ENCODE measurements at regions not wholly inside any gene's neighbourhood (a gene's known extent, or its start where the extent isn't known, plus 50 kb on each side); places are given as distances from the start of the nearest gene placed in this dataset.
"Not testable (repeated sequence)": the region's sequence is repeated elsewhere in the genome, so short reads cannot be mapped to it uniquely, and the experiment has no call there.

DNA sequence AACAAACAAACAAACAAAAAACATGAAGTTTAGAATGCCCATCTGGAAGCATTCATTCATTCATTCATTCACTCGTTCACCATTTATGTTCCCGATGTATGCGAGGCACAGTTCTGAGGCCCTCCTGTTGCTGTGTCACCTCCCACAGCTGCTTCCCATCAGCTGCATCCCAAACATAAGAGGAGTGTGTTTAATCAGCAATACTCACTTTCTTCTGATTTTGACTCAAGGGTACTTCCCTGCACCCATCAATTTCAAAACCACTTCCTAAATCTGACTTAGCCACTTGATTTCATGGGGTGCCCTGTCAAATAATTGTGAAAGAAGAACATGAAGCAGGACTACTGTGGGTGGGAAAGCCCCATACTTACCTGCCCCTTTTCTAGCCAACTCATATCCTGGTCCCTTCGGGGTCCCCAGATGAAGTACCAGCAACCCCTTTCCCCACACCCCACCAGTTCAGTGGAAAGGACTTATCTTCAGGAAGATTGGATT lies 128.0 kb upstream of the IL12B start:
- DNase-seq = no peak

DNA sequence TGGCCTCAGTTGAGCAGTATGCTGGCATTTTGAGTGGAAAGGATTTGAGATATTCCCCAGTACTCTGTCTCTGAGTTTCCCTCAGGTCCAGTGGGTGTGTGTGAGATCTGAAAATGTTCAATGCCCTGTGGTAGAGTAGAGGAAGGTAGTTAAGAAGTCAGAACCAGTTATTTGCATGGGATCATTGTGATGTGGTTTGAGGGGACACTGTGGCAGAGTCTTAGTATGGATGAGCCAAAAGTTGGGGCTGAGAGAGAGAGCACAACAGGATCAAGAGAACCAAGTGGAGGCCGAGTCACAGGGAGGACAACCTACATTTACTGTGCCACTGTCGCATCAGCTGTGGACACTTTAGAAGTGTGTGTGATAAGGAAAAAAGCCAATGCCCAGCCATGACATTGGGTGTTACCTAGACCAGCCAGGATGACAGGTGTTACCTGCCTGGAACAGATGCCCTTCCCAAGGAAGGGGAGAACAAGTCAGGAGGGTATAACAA lies 128.9 kb upstream of the IL12B start:
- DNase-seq = no peak

DNA sequence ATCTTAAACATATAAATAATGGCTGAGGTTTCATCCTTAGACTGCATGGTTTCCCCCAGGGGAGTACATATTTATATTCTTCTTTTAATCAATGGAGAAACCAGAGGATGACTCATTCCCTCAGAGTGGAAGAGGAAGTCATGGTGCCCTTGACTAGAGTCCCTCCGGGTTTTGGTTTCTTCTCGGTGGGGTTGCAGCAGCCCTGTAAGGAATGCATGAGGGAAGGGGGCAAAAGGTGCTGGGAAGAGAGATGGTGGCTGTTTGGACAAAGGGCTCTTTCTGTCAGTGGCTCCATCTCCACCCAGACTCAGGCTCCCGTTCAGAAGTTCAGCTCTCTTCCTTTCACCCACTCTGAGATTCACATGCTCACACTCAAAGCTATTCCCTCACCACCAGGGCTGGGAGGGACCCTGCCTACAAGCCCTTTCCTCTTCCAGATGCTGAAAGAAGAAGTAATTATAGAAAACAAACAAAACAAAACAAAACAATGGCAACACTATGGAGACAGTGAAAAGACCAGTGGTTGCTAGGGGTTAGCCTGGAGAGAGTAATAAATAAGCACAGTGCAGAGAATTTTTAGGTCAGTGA lies 129.8 kb upstream of the IL12B start:
- no peak for DNase-seq

DNA sequence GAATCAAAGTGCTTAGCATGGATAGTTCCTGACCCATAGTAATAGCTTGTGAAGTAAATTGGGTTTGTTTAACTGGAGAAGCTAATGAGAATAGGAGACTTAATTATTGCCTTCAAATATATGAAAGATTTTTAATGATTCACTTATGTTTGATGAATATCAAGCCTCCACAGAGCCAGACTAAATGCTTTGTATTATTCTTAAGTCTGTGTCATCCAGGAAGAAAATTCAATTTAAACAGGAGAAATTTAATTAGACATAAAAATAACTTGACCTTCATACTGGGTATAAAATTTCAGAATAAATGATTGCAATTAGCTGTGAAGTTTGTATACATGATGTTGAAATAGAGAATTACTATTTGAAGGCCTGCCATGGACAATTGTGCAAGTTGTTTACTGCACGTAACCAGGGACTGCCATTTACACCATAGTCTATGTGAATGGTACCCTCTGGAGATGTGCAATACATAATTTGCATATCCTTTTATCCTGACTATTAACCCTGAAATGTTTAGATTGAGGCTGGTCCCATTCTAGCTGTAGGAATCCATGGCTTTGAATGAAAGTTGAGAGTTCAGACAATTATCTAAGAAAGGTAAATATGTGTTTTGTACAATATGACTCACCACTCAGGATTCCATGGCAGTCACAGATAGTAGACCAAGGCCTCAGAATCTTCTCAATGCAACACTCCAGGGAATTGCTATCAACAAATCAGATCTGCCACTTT lies 133.5 kb upstream of the IL12B start:
- no peak for DNase-seq

DNA sequence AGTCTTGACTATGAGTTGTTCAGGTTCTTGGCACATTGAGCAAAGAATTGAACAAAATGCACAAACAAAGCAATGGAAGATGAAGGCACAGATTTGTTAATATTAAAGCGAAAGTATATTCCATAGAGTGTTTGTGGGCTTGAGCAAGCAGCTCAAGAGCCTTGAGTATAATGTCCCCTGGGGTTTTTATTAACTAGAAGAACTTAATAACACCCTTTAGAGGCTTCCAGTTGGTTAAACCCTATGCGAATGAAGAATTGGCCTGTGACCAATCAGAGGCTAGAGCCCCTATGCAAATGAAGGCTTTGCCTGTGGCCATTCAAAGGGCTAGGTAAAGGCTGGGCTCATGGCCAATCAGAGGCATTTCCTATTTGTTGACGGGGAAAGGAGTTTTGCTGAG lies 135.3 kb upstream of the IL12B start:
- no peak for DNase-seq

DNA sequence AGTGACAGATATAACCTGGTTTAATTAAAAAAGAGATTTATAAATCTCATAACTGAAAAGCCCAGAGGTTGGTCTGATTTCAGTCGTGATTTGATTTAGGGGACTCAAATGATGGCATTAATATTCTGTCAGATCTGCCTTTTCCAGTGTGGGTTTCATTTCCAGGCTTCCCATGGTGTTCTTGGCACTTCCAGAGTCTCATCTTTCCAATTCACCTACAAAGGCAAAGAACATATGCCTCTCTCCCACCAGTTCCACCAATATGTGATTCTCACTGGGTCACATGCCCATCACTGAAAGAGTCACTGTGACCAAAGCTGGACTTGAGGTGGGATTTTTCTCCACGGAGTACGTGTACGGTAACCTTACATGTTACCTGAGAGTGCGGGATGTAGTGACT lies 137.4 kb upstream of the IL12B start:
- DNase-seq = no peak

DNA sequence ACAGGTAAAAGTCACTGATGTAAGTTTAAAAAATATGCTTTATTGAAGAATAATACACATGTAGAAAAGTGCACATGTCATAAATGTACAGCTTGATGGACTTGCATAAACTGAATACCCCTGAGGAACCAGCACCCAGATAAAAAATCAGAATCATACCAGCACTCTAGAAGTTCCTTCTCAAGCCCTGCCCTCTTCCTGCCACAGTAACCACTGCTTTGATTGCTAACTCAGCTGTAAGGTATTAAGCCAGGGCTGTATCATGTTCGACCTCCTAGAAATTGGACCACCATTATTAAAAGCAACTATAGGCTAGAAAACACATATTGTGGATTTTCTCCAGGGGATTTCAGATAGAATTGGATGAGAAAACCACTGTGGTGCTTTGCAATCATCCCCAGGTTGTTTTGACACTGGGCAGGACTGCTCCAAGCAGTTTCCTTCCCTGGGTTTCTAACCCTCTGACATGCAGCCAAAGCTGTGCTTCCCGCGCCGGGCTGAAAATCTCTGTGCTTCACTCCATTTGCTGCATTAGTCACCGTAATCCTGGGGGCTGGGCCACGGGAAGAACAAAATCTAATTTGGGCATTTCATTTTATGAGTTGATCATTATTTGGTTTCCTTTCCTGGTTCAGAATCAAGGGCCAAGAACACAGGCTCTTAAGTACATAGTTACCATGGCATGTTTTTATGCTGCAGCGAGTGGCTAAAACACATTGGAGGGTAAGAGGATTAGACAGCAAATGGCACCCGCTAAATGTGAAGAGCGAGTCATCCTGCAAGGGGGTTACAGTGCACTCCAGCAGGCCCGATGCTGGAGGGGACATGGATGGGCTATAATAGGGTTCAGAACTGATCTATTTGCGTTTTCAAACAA lies 139.4 kb upstream of the IL12B start:
- DNase-seq = no peak

DNA sequence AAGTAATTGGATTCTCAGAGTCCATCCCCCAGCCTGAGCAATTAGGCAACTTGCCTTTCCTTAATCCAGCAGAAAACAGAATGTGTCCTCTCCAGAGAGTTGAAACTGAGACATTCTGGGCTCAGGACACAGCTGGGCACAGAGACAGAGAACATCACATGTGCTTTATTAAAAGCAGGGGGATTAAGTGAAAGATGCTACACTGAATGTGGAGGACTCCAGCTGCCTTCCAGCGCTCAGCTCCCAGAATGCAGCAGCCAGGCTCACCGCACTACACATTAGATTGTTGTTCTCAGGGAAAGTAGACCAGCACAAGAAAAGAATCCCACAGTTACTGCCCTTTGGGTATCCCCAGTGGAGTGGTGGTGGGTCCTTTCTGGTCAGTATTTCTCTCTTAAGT lies 141.6 kb upstream of the IL12B start:
- DNase-seq = no peak

DNA sequence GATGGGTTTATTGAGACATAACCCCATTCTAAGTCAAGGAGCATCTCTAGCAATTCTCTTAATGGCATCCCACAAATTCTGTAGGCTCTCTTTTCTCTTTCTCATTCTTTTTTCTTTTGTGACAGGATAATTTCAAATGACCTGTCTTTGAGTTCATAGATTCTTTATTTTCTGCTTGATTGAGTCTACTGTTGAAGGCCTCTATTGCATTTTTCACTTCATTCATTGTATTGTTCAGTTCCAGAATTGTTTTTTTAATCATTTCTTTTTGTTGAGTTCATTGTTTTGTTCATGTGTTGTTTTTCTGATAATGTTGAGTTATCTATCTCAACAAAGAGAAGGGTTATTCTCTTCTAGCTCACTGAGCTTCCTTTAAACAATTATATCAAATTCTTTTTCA lies 144.7 kb upstream of the IL12B start:
- no peak for DNase-seq

DNA sequence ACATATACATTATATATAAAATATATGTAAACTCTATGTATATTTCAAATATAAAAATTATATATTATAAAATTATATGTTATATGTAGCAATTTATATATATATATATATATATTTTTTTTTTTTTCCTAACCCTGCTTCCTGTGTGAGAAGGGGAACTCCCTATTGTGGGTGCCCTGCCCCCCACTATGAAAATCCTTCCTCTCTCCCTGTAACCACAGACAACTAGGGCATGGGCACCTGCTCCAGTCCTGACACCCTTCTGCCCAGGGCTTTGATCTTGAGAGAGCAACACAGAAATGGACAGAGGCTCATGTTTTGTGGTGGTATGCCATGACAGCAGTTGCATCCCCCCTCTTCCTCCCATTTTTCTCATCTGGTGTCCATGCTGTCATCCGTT lies 148.7 kb upstream of the IL12B start:
- DNase-seq = no peak

DNA sequence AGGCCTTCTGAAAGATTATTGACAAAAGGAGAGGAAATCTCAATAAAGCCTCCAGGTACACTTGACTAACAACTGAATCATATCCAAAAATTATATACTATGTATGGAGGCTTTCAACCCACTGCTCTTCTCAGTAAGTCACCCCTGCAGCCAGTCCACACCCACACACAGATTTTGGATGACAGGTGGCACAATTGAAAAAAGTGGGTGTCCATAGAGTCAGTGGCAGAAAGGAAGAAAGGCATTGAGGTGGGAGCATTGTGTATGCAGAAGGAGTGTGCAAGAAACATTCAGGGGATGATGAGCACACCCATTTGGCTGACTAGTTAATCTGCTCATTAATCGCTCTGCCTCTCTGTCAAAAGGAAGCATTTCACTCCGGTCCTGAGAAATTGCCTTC lies 150.6 kb upstream of the IL12B start:
- DNase-seq = no peak

DNA sequence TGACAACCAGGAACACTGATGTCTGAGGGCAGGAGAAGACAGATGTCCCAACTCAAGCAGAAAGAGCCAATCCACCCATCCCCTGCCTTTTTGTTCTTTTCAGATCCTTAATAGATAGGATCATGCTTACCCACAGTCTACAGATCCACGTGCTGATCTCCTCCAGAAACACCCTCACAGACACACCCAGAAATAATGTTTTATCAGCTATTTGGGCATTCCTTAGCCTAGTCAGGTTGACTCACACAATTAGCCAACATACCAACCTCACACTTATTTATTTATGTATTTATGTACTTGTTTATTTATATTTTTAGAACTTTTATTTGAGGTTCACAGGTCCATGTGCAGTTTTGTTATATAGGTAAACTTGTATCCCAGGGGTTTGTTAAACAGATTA lies 151.5 kb upstream of the IL12B start:
- no peak for DNase-seq

DNA sequence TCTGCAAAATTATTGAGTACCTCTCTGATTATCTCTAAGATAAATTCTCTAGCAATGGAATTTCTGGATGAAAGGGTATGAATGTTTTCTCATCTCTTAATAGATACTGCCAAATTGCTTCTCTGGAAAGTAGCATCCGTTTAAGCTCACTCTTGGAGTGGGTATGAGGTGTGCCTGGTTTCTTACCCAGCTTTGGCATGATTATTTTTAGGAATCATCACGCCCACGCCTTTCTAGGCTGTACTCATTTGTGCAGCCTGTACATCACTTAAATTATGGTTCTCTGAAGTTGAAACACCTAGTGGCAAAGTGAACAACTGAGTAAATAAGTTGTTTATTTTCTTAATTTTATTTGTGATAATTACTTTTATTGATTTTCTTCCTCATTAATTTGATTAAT lies 156.5 kb upstream of the IL12B start:
- no peak for DNase-seq

DNA sequence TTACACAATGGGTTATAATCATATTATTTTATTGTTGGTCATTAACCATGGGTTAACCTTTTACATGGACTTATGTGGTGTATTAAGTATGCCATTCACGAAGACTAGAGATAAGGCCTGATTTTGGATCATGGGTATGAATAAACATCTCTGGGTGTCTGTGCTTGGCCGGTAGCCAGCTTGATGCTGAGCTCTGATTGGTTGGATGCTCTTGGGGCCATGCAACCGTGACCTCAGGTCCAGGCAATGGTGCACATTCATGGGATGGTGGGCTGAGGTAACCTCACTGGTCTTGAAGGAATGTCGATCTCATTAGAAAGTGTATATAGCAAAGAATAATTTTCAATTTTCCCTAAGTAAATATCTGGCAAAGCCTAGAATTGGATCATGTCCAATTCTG lies 158.2 kb upstream of the IL12B start:
- DNase-seq = no peak

DNA sequence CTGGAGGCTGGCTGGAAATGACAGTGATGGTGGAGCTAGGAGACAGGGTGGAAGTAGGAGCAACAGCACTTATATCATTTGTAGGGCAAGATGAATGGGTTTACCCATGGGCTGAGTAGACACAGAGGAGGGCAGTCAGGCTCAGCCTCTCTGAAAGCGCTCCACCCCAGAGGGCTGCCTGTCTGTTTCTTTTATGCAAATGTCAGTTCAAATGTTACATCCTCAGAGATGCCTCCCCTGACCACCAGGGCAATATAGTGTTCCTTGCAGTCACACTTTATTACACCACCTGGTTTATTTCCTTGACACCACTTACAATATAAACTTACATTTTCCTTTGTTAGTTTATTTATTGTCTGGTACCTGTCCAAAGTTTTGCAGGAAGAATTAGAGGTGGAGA lies 159.5 kb upstream of the IL12B start:
- DNase-seq = no peak

DNA sequence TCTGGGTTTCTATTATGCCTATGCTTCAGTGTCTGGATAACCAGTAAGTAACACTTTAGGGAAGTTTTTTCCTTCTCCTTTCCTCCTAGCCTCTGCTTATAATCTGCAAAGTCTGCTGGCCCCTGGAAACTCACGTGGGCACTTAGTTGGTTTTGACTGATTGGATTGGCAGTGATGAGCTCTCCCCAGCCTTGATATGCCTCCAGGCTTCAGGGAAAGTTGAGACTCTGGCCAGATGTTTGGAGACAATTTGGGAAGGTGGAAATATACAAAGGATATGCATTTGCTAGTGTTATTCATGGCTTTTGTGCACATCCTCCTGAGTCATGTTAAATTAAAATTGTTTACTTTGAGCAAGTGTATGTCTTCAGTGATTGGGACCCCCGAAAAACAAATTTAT lies 160.2 kb upstream of the IL12B start:
- DNase-seq = no peak

DNA sequence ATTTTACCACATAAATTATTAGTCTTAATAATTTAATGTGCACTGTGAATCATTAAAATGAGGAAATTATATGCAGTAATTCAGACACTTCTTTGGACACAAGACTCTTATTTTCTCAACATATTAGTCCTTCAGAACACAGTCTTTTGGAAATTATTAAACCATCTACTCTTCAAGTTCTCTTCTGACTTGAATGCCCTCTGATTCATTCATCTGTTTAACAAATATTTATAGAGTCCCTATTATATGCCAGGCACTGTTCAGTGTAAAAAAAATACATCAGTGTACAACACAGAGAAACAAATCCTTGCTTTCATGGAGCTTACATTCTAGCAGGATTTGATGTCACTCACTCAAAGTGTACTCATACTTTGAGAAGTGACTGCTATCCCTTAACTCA lies 163.4 kb upstream of the IL12B start:
- DNase-seq = no peak

DNA sequence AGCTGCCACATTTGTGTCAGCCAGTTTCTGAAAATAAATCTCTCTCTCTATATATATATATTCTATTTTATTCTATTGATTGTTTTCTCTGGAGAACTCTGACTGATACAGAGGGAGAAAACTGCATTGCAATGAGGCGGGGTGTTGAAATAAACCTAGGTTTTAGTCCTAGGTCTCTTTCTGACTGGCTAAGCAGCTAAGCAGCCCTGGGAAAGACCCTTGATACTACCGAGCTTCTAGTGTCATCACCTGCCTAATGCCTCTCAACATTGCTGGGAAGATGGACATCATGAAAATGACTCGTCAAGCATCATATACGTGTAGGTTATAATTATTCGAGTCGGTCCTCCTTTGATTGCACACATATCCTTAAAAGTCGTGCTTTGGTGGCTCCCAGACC lies 166.5 kb upstream of the IL12B start:
- no peak for DNase-seq

DNA sequence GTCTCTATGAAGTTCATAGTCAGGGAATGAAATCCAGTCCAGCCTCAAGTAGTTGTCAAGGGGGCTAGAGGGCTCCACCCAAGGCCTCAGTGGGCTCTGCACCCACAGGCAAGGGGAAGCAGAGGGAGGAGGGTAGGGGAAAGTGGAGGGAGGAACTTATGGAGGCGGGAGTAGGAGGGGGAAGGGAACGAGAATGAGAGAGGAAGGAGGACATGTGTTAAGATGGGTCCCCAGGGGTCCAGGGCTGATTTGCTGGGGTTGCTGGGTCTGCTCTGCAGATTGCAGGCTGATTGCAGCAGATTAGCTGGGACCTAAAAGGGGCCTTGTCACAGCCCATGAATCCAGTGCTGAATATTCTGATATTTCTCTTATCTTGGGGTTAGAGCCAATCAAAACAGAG lies 166.9 kb upstream of the IL12B start:
- no peak for DNase-seq

DNA sequence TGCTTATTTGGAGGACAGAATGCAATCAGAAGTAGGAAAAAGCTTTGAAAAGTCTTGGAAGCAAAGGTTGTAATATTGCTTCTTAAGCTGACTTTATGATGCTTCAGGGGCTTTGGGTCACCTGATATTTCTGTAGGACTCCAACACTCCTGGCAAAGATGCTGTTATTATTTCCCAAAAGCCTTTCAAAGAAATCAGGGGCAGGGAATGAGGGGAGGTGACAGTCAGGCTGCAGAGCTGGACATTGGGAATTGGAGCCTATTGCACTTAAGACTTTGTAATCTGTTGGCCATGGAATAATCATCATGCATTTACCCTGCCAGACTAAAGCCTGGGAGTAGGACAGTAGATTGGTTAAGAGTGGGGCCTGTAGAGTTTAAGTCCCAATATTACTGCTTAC lies 168.3 kb upstream of the IL12B start:
- no peak for DNase-seq

DNA sequence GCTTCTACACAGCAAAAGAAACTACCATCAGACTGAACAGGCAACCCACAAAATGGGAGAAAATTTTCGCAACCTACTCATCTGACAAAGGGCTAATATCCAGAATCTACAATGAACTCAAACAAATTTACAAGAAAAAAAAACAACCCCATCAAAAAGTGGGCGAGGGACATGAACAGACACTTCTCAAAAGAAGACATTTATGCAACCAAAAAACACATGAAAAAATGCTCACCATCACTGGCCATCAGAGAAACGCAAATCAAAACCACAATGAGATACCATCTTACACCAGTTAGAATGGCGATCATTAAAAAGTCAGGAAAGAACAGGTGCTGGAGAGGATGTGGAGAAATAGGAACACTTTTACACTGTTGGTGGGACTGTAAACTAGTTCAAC lies 171.8 kb upstream of the IL12B start:
- not testable (repeated sequence) for DNase-seq

DNA sequence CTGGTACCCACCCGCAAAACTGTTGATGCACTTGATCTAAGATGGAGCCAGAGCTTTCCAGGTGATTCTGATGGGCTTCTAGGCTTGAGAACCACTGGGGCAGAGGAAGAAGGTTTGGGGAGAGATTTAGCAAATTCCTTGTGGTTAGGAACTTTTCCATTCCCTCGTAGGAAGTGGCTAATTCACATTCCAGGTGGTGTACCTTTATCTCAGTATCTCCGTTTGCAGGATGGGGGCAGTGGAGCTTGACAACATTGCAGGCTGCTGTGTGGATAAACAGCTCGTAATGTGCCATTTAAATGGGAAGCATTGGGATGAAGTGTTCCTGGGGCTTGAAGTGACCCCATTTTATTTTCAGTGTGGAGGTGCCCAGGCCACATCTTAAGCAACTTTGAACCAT lies 172.9 kb upstream of the IL12B start:
- DNase-seq = no peak

DNA sequence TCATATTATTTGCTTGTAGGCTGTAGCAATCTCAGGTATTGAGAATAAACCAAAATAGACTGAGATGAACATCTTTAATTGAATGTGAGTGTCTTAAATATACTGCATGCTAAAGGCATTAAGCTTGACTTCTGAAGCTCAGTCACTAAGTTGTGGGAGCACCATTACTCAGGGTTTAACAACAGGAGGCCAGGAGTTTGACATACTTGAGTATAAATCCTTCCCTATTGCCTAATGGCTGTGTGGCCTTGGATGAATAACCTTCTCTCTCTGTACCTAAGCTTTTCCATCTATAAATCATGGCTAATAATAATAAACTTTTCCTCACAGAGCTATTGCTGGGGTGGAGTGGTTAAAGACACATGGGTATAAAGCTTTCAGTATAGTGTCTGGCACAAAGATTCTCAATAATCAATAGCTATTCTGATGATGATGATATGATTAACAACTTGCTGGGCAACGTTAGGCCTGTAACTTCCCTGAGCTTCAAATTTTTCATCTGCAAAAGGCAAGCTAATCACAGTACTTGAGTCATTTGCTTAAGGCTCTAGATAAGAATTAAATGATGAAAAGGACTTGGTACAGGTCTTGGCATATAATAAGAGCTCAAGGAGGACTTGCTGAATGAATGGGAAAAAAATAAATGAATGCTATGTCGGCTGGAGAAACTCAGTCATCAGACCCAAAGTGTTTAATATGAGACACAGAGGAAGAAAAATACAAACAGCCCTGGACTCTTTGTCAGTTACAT lies 174.0 kb upstream of the IL12B start:
- no peak for DNase-seq

All from GF-D8 (cell line).